ENCODE measurements at regions not wholly inside any gene's neighbourhood (a gene's known extent, or its start where the extent isn't known, plus 50 kb on each side); places are given as distances from the start of the nearest gene placed in this dataset.

GRCh38 chr21:35145626-35146233 lies 96.6 kb upstream of the RUNX1 start:
- H3K27ac Mint-ChIP-seq = peak overlapping the region; percentile 46
- H3K27me3 Mint-ChIP-seq = no peaks in the 10 kb centered on the region
- H3K9me3 Mint-ChIP-seq = no peaks in the 10 kb centered on the region
- H3K4me3 Mint-ChIP-seq = no peak overlapping the region
- no peaks in the 10 kb centered on the region for H3K36me3 Mint-ChIP-seq
- H3K4me1 Mint-ChIP-seq = peaks cover 42% of the 10 kb centered on the region

GRCh38 chr21:35144978-35145377 lies 95.9 kb upstream of the RUNX1 start:
- peaks cover 41% of the 10 kb centered on the region for H3K4me1 Mint-ChIP-seq
- H3K4me3 Mint-ChIP-seq = no peak overlapping the region
- H3K27me3 Mint-ChIP-seq = no peaks in the 10 kb centered on the region
- H3K27ac Mint-ChIP-seq = no peak overlapping the region
- no peaks in the 10 kb centered on the region for H3K36me3 Mint-ChIP-seq
- no peaks in the 10 kb centered on the region for H3K9me3 Mint-ChIP-seq

GRCh38 chr21:35142036-35142815 lies 93.1 kb upstream of the RUNX1 start:
- H3K36me3 Mint-ChIP-seq = no peaks in the 10 kb centered on the region
- H3K4me3 Mint-ChIP-seq = no peak overlapping the region
- no peaks in the 10 kb centered on the region for H3K9me3 Mint-ChIP-seq
- H3K4me1 Mint-ChIP-seq = peaks cover 37% of the 10 kb centered on the region
- no peak overlapping the region for H3K27ac Mint-ChIP-seq
- no peaks in the 10 kb centered on the region for H3K27me3 Mint-ChIP-seq

GRCh38 chr21:35139382-35139715 lies 90.2 kb upstream of the RUNX1 start:
- Mint-ChIP-seq H3K27ac (peak overlapping the region; percentile 96), H3K27me3 (no peaks in the 10 kb centered on the region), H3K9me3 (no peaks in the 10 kb centered on the region), H3K4me1 (peaks cover 39% of the 10 kb centered on the region), H3K36me3 (no peaks in the 10 kb centered on the region), H3K4me3 (peak overlapping the region; percentile 67)

- Mint-ChIP-seq H3K9me3 (no peaks in the 10 kb centered on the region), H3K4me1 (peaks cover 42% of the 10 kb centered on the region), H3K27ac (peak overlapping the region; percentile 96), H3K27me3 (no peaks in the 10 kb centered on the region), H3K36me3 (no peaks in the 10 kb centered on the region), H3K4me3 (peak overlapping the region; percentile 67)
Observed at GRCh38 chr21:35138665-35139381, 89.7 kb upstream of the RUNX1 start.

GRCh38 chr21:35136586-35137219 lies 87.6 kb upstream of the RUNX1 start:
- Mint-ChIP-seq H3K4me3 (no peak overlapping the region), H3K36me3 (no peaks in the 10 kb centered on the region), H3K27me3 (no peaks in the 10 kb centered on the region), H3K4me1 (peaks cover 41% of the 10 kb centered on the region), H3K9me3 (no peaks in the 10 kb centered on the region), H3K27ac (no peak overlapping the region)

GRCh38 chr21:35136106-35136505 lies 87.0 kb upstream of the RUNX1 start:
- Mint-ChIP-seq H3K27ac (peak overlapping the region; percentile 68), H3K9me3 (no peaks in the 10 kb centered on the region), H3K4me3 (no peak overlapping the region), H3K4me1 (peaks cover 39% of the 10 kb centered on the region), H3K36me3 (no peaks in the 10 kb centered on the region), H3K27me3 (no peaks in the 10 kb centered on the region)

DNA sequence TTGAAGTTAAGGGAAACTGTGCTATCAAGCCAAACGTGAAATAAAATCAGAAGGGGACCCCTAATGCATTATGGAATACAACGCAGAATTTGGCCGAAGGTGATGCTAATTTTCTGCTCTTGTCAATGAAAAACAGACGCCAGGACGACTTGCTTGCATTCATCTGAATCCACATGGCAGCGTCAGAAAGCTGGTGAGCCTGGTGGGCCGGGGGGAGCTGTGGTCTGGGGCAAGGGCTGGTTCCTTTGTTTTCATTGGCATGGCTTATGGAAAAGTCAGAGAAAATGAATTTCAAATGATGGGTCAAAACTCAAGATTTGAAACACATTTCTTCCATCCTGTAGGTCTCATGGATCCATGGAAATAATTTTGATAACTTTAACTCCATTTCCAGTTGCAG lies 86.4 kb upstream of the RUNX1 start:
- Mint-ChIP-seq H3K27ac (no peak overlapping the region), H3K36me3 (no peaks in the 10 kb centered on the region), H3K9me3 (peaks cover under 1% of the 10 kb centered on the region), H3K27me3 (no peaks in the 10 kb centered on the region), H3K4me1 (peaks cover 36% of the 10 kb centered on the region), H3K4me3 (no peak overlapping the region)

DNA sequence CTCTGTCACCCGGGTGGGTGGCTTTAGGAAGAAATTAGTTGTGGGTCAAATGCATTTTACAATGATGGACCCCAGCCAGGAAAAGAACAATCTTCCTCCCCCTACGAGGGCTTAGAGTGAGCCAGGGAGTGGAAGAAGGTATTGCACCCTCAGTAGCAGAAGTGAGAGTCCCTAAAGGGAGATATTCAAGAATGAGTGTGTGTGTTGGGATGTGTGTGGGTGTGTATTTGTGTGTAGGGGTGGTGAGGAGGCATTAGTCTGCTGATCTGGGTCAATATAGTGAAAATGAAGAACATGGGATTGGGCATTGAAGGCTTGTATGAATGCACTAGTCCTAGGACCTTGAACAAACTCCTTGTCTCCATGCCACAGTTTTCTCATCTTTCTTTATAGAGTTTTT lies 85.2 kb upstream of the RUNX1 start:
- no peaks in the 10 kb centered on the region for H3K27me3 Mint-ChIP-seq
- peaks cover 26% of the 10 kb centered on the region for H3K4me1 Mint-ChIP-seq
- H3K9me3 Mint-ChIP-seq = peaks cover 5% of the 10 kb centered on the region
- H3K27ac Mint-ChIP-seq = peak overlapping the region; percentile 44
- no peaks in the 10 kb centered on the region for H3K36me3 Mint-ChIP-seq
- no peak overlapping the region for H3K4me3 Mint-ChIP-seq

- Mint-ChIP-seq H3K27ac (no peak overlapping the region), H3K9me3 (peaks cover 5% of the 10 kb centered on the region), H3K27me3 (no peaks in the 10 kb centered on the region), H3K36me3 (no peaks in the 10 kb centered on the region), H3K4me3 (no peak overlapping the region), H3K4me1 (no peaks in the 10 kb centered on the region)
Observed at GRCh38 chr21:35128536-35128935, 79.4 kb upstream of the RUNX1 start.

DNA sequence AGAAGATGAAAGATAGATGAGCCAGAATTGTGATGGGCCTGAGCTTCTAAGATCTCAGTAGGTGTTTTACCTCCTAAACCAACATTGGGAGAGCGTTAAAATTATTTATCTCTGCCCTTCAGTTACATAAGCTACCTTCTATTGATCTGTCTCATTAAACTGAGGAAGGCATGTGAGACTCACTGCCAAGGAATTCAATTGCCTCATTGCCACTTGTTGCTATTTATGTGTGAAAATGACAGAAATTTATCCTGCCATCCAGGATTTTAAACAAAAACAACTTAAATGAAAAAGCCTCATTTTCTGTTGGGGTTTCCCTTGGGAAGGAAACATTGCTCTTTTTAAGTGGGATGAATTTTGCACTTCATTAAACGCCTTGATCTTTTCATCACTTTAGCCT lies 78.7 kb upstream of the RUNX1 start:
- Mint-ChIP-seq H3K27me3 (no peaks in the 10 kb centered on the region), H3K9me3 (peaks cover 5% of the 10 kb centered on the region), H3K4me1 (no peaks in the 10 kb centered on the region)

DNA sequence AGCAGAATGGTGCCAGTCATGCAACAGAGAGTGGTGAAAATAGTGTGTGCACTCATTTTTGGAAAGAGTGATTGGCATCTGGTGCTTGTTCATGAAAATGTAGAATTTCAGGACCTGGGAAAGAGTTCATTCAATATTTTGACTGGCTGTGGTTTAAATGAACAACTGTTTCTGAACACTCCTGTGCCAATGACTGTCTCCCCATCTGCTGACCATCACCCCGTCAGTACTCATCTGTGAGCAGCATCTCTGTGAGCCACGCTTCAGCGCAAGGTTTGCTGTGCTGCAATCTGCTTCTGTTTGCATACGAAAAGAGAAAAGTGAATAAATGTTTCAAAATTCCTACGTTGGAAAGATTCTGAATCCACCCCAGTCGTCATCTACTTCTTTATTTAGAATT lies 77.9 kb upstream of the RUNX1 start:
- H3K4me1 Mint-ChIP-seq = no peaks in the 10 kb centered on the region
- peaks cover 5% of the 10 kb centered on the region for H3K9me3 Mint-ChIP-seq
- H3K36me3 Mint-ChIP-seq = peaks cover 1% of the 10 kb centered on the region
- no peak overlapping the region for H3K27ac Mint-ChIP-seq
- H3K4me3 Mint-ChIP-seq = no peak overlapping the region
- no peaks in the 10 kb centered on the region for H3K27me3 Mint-ChIP-seq

More for the DNA sequence above, 78.7 kb upstream of the RUNX1 start:
- Mint-ChIP-seq H3K27ac (no peak overlapping the region), H3K4me3 (no peak overlapping the region), H3K36me3 (peaks cover 1% of the 10 kb centered on the region)

DNA sequence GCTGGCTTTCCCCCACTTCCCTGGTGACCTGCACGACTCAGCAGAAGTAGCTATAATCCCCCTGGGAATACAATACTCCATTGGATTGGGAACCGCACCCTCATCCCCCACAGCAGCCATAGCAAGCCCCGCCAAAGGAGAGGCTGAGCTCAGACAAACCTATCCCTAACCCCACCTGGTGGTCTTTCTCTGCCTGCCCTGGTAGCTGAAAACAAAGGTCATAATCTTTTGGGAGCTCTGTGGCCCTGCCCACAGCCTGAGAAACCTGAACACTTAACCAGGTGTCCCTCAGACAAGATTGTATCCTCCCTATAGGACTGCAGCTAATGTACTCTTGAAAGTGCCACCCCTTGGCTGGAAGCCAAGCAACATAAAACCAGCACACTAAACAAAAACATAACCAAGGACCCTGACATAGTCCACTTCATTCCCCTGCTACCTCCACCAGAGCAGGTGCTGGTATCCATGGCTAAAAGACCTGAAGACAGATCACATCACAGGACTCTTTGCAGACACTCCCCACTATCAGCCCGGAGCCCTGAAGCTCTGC lies 71.6 kb upstream of the RUNX1 start:
- Mint-ChIP-seq H3K27me3 (no peaks in the 10 kb centered on the region), H3K4me1 (no peaks in the 10 kb centered on the region), H3K36me3 (peaks cover 4% of the 10 kb centered on the region), H3K9me3 (no peaks in the 10 kb centered on the region), H3K4me3 (no peak overlapping the region), H3K27ac (peak overlapping the region; percentile 2)

- Mint-ChIP-seq H3K9me3 (no peaks in the 10 kb centered on the region), H3K4me1 (no peaks in the 10 kb centered on the region), H3K27me3 (no peaks in the 10 kb centered on the region), H3K36me3 (peaks cover 4% of the 10 kb centered on the region), H3K4me3 (no peak overlapping the region), H3K27ac (no peak overlapping the region)
Observed at GRCh38 chr21:35119501-35120047, 70.5 kb upstream of the RUNX1 start.

DNA sequence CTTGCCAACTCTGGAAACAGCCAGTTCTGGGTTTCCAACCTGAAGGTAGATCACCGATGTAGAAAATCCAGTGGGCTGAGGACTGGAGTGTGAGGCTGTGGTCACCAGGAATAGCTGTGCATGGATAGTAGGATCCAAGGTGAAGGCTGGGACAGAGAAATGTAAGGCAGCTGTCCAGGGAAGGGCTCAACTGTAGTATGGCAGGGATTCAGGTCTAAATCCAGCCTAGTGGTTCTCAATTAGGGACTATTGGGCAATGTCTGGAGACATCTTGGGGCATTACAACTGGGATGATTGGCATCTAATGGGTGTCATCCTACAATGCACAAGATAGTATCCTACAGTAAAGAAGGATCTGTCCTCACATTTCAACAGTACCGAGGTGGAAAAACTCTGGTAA lies 67.7 kb upstream of the RUNX1 start:
- H3K4me3 Mint-ChIP-seq = no peak overlapping the region
- no peak overlapping the region for H3K27ac Mint-ChIP-seq
- H3K9me3 Mint-ChIP-seq = no peaks in the 10 kb centered on the region

More for the DNA sequence above, 67.7 kb upstream of the RUNX1 start:
- Mint-ChIP-seq H3K4me1 (peaks cover 7% of the 10 kb centered on the region), H3K36me3 (peaks cover 5% of the 10 kb centered on the region), H3K27me3 (no peaks in the 10 kb centered on the region)

Measured in activated naive CD4-positive, alpha-beta T cell treated with anti-CD3 and anti-CD28 coated beads, Interleukin-2, amount 50 U/mL, for 24 hours (primary cell).